AG04450 (cell line): ENCODE measurements at regions not wholly inside any gene's neighbourhood (a gene's known extent, or its start where the extent isn't known, plus 50 kb on each side); places are given as distances from the start of the nearest gene placed in this dataset.

Source experiments
- CTCF ChIA-PET: fragments of 300-600, 350-600 bp; formaldehyde crosslinking; extraction: SDS; loops from one replicate; lab custom pipeline; 2022; ENCODE audit warnings: antibody characterized with exemption, inconsistent platforms; lab: Charles Lee
- POLR2A ChIA-PET: fragments of 350-600 bp; formaldehyde crosslinking; extraction: SDS; loops from one replicate; lab custom pipeline; 2021; ENCODE audit warnings: antibody characterized with exemption, inconsistent platforms; lab: Yijun Ruan, JAX
- DNase-seq: peaks from one replicate; pipeline ENCODE4 v3.0.0-alpha.2; 2011; ENCODE audit warnings: low read depth, low spot score
- H3K27ac ChIP-seq: one replicate; pipeline ENCODE4 v1.5.1; 2012; ENCODE audit warnings: low read depth, low read length, control low read depth
- H3K27me3 ChIP-seq: one replicate; pipeline ENCODE4 v1.6.0; 2012; ENCODE audit warnings: low read length; ENCODE audit not compliant: control insufficient read depth, insufficient read depth
- H3K4me3 ChIP-seq: 2 replicates; pipeline ENCODE4 v1.5.1; 2011; ENCODE audit warnings: mild to moderate bottlenecking, low read depth, low read length, control low read depth
- H3K9me3 ChIP-seq: 2 replicates; pipeline ENCODE4 v1.5.1; 2012; ENCODE audit warnings: low read length; ENCODE audit not compliant: control insufficient read depth, insufficient read depth
- TF ChIP-seq, protein P1 (sequence below): IDR thresholded peaks from 2 replicates; pipeline ENCODE4 v1.5.1; 2011; ENCODE audit warnings: low read depth, low read length, control low read depth, inconsistent platforms

DNA sequence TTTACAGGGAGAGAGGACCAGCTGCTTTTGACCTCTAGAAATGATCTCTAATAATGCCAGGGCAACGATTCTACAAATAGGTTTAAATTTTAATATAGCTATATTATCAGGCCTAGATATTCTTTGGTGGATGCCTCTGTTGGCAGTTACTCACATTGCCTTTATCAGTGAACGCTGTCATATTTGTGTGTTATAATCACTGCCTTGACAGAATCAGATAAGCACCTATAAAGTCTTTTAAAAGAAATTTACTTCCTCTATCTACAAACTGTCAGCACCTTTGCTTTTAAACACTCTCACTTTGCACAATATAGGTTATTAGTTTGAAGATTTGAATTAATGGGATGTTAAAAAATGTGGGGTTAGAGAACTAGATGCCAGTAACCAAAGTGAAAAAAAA, 324.1 kb downstream of the ZIC1 start:
- no peaks in the 10 kb centered on the region for H3K9me3 ChIP-seq
- no peaks in the 10 kb centered on the region for H3K27me3 ChIP-seq
- no peak overlapping the region for H3K27ac ChIP-seq
- ChIA-PET CTCF (no interaction called here), POLR2A (no interaction called here)
- DNase-seq = no peak
- no peak overlapping the region for H3K4me3 ChIP-seq
- TF ChIP-seq, protein P1, sequence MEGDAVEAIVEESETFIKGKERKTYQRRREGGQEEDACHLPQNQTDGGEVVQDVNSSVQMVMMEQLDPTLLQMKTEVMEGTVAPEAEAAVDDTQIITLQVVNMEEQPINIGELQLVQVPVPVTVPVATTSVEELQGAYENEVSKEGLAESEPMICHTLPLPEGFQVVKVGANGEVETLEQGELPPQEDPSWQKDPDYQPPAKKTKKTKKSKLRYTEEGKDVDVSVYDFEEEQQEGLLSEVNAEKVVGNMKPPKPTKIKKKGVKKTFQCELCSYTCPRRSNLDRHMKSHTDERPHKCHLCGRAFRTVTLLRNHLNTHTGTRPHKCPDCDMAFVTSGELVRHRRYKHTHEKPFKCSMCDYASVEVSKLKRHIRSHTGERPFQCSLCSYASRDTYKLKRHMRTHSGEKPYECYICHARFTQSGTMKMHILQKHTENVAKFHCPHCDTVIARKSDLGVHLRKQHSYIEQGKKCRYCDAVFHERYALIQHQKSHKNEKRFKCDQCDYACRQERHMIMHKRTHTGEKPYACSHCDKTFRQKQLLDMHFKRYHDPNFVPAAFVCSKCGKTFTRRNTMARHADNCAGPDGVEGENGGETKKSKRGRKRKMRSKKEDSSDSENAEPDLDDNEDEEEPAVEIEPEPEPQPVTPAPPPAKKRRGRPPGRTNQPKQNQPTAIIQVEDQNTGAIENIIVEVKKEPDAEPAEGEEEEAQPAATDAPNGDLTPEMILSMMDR = no peak

- no peak for DNase-seq
- H3K27me3 ChIP-seq = no peaks in the 10 kb centered on the region
- H3K4me3 ChIP-seq = no peak overlapping the region
- CTCF ChIA-PET = no interaction called here
- TF ChIP-seq, protein P1 = no peak
- H3K27ac ChIP-seq = no peak overlapping the region
- POLR2A ChIA-PET = no interaction called here
- H3K9me3 ChIP-seq = no peaks in the 10 kb centered on the region
Observed at GRCh38 chr3:147735616-147736015, 326.5 kb downstream of the ZIC1 start.

- ChIA-PET POLR2A (no interaction called here), CTCF (no interaction called here)
- H3K4me3 ChIP-seq = no peak overlapping the region
- no peaks in the 10 kb centered on the region for H3K27me3 ChIP-seq
- TF ChIP-seq, protein P1 = no peak
- H3K9me3 ChIP-seq = no peaks in the 10 kb centered on the region
- no peak for DNase-seq
- H3K27ac ChIP-seq = no peak overlapping the region
Observed at GRCh38 chr3:147736226-147736625, 327.1 kb downstream of the ZIC1 start.

GRCh38 chr3:147737376-147737775, 328.2 kb downstream of the ZIC1 start:
- ChIA-PET POLR2A (no interaction called here), CTCF (no interaction called here)
- TF ChIP-seq, protein P1 = no peak
- no peak overlapping the region for H3K27ac ChIP-seq
- no peak overlapping the region for H3K4me3 ChIP-seq
- DNase-seq = no peak
- no peaks in the 10 kb centered on the region for H3K27me3 ChIP-seq
- no peaks in the 10 kb centered on the region for H3K9me3 ChIP-seq

GRCh38 chr3:147740928-147741327, 331.8 kb downstream of the ZIC1 start:
- Histone ChIP-seq H3K4me3 (no peak overlapping the region), H3K9me3 (no peaks in the 10 kb centered on the region), H3K27me3 (no peaks in the 10 kb centered on the region), H3K27ac (no peak overlapping the region)
- POLR2A ChIA-PET = no interaction called here
- DNase-seq = no peak
- TF ChIP-seq, protein P1 = no peak
- CTCF ChIA-PET = interaction anchor here (1.6 kb wide), 1 partner anchor 337 kb away, joined by 3 read pairs; no protein-coding TSS in a partner anchor
